PC-9 (cell line): ENCODE measurements at regions not wholly inside any gene's neighbourhood (a gene's known extent, or its start where the extent isn't known, plus 50 kb on each side); places are given as distances from the start of the nearest gene placed in this dataset.

Experiments
- BruUV-seq: library from RNA; stranded (reverse); fragments of 400-500 nt; replicated peaks from 2 replicates; lab custom pipeline; 2021; lab: Mats Ljungman, UMichigan
- CTCF ChIA-PET: fragments of 300-600 bp; sonication (Branson Sonifier 250); formaldehyde crosslinking; loops from one replicate; lab custom pipeline; 2022; ENCODE audit warnings: antibody characterized with exemption; lab: Charles Lee
- POLR2A ChIA-PET: fragments of 300-600 bp; sonication (Branson Sonifier 250); formaldehyde crosslinking; loops from one replicate; lab custom pipeline; 2022; ENCODE audit warnings: antibody characterized with exemption; ENCODE audit not compliant: unreplicated experiment; lab: Charles Lee
- DNase-seq, 2 experiments: peaks; one replicate each; pipeline versions ENCODE4 v3.0.0 to v3.0.0-alpha.2; 2015 to 2022; ENCODE audit warnings: mixed read lengths in 1 of 2
- H2AFZ ChIP-seq: fragments of 200-600 bp; sonication (generic); 2 replicates; pipeline ENCODE4 v1.8.1; 2017; ENCODE audit warnings: antibody characterized with exemption
- H3F3A ChIP-seq: fragments of 200-600 bp; sonication (generic); 2 replicates; pipeline ENCODE4 v1.8.1; 2017; ENCODE audit warnings: antibody characterized with exemption, mild to moderate bottlenecking, low read depth; ENCODE audit not compliant: insufficient read depth
- H3K27ac ChIP-seq: fragments of 200-600 bp; sonication (generic); 2 replicates; pipeline ENCODE4 v1.6.1; 2016; ENCODE audit warnings: mixed run types
- H3K27me3 ChIP-seq: fragments of 200-600 bp; sonication (generic); 2 replicates; pipeline ENCODE4 v1.6.1; 2016; ENCODE audit warnings: low read depth, mixed run types; ENCODE audit not compliant: insufficient read depth
- H3K36me3 ChIP-seq: fragments of 200-600 bp; sonication (generic); 2 replicates; pipeline ENCODE4 v1.6.1; 2016; ENCODE audit warnings: low read depth, mixed run types
- H3K4me1 ChIP-seq: fragments of 200-600 bp; sonication (generic); replicated peaks from 2 replicates; pipeline ENCODE4 v1.6.1; 2016; ENCODE audit warnings: mixed run types; ENCODE audit not compliant: insufficient read depth
- H3K4me2 ChIP-seq: fragments of 200-600 bp; sonication (generic); 2 replicates; pipeline ENCODE4 v1.6.1; 2017; ENCODE audit warnings: mixed run types
- H3K4me3 ChIP-seq: fragments of 200-600 bp; sonication (generic); 2 replicates; pipeline ENCODE4 v1.6.1; 2016; ENCODE audit warnings: mixed run types
- H3K79me2 ChIP-seq: fragments of 200-600 bp; sonication (generic); 2 replicates; pipeline ENCODE4 v1.6.1; 2017; ENCODE audit warnings: low read depth, mixed run types
- H3K9me2 ChIP-seq: fragments of 200-600 bp; sonication (generic); 2 replicates; pipeline ENCODE4 v1.8.1; 2017; ENCODE audit warnings: mild to moderate bottlenecking; ENCODE audit not compliant: insufficient read depth
- H3K9me3 ChIP-seq: fragments of 200-600 bp; sonication (generic); 2 replicates; pipeline ENCODE4 v1.8.1; 2016; ENCODE audit warnings: low read depth; ENCODE audit not compliant: insufficient read depth
- H4K20me1 ChIP-seq: fragments of 200-600 bp; sonication (generic); 2 replicates; pipeline ENCODE4 v1.8.1; 2017; ENCODE audit not compliant: insufficient read depth
- CTCF ChIP-seq: fragments of 200-600 bp; sonication (generic); conservative IDR thresholded peaks from 2 replicates; pipeline ENCODE4 v1.6.1; 2017; ENCODE audit warnings: mixed run types, antibody characterized with exemption, mild to moderate bottlenecking, moderate library complexity
- EZH2 ChIP-seq: fragments of 200-600 bp; sonication (generic); IDR thresholded peaks from 2 replicates; pipeline ENCODE4 v1.8.0; 2017; ENCODE audit warnings: antibody characterized with exemption, low read depth
- intact Hi-C: fragments of 100-400 bp; cut with micrococcal nuclease; formaldehyde crosslinking; loops from one replicate; pipeline ENCODE4 v1.10.0; 2022; ENCODE audit not compliant: unreplicated experiment

GRCh38 chr9:108142142-108142503, 652.6 kb upstream of the KLF4 start:
- TF ChIP-seq CTCF, result no peak
- TF ChIP-seq EZH2, result no peak
- no peaks in the 10 kb centered on the region for H3K27me3 ChIP-seq
- H2AFZ ChIP-seq, result no peak overlapping the region
- H3K9me3 ChIP-seq, result no peaks in the 10 kb centered on the region
- no TSS peak for BruUV-seq
- ChIA-PET CTCF (no interaction called here), POLR2A (no interaction called here)
- no peak overlapping the region for H3K4me2 ChIP-seq
- H3K9me2 ChIP-seq, result 0 out of 2 replicates have a peak, but pooled peaks cover 3% of the 10 kb centered on the region
- H3K4me3 ChIP-seq, result no peak overlapping the region
- H3F3A ChIP-seq, result no peaks in the 10 kb centered on the region
- no peaks in the 10 kb centered on the region for H3K79me2 ChIP-seq
- no peaks in the 10 kb centered on the region for H4K20me1 ChIP-seq
- no peaks in the 10 kb centered on the region for H3K36me3 ChIP-seq
- DNase-seq, result no peak
- no peaks in the 10 kb centered on the region for H3K4me1 ChIP-seq
- H3K27ac ChIP-seq, result no peak overlapping the region
- intact Hi-C loops, result no loop called here

- no peak for TF ChIP-seq CTCF
- Histone ChIP-seq H2AFZ (no peak overlapping the region), H3K4me3 (no peak overlapping the region), H3K36me3 (no peaks in the 10 kb centered on the region), H3K27ac (no peak overlapping the region), H3K79me2 (no peaks in the 10 kb centered on the region), H3K27me3 (no peaks in the 10 kb centered on the region), H3K4me2 (no peak overlapping the region), H4K20me1 (no peaks in the 10 kb centered on the region), H3K4me1 (no peaks in the 10 kb centered on the region), H3K9me2 (0 out of 2 replicates have a peak, but pooled peaks cover 3% of the 10 kb centered on the region), H3F3A (no peaks in the 10 kb centered on the region), H3K9me3 (no peaks in the 10 kb centered on the region)
- ChIA-PET CTCF (no interaction called here), POLR2A (no interaction called here)
- no peak for DNase-seq
- BruUV-seq, result no TSS peak
- intact Hi-C loops, result no loop called here
Measured at GRCh38 chr9:108139900-108140299, 650.3 kb upstream of the KLF4 start.

- no peaks in the 10 kb centered on the region for H3K79me2 ChIP-seq
- no peak overlapping the region for H2AFZ ChIP-seq
- no peak overlapping the region for H3K4me2 ChIP-seq
- H3K27me3 ChIP-seq, result no peaks in the 10 kb centered on the region
- no peak overlapping the region for H3K27ac ChIP-seq
- no peaks in the 10 kb centered on the region; the same call in 1 of the 2 replicates for H3K9me3 ChIP-seq
- no peaks in the 10 kb centered on the region for H3K4me1 ChIP-seq
- H3K4me3 ChIP-seq, result no peak overlapping the region
- DNase-seq, result no peak
- no peak for TF ChIP-seq EZH2
- TF ChIP-seq CTCF, result no peak
- H4K20me1 ChIP-seq, result no peaks in the 10 kb centered on the region
- H3F3A ChIP-seq, result no peaks in the 10 kb centered on the region
- ChIA-PET CTCF (no interaction called here), POLR2A (no interaction called here)
- no TSS peak for BruUV-seq
- intact Hi-C loops, result no loop called here
- H3K9me2 ChIP-seq, result 0 out of 2 replicates have a peak, but pooled peaks cover 3% of the 10 kb centered on the region
- H3K36me3 ChIP-seq, result no peaks in the 10 kb centered on the region
Measured at GRCh38 chr9:108138516-108138915, 648.9 kb upstream of the KLF4 start.
